Mammary epithelial cell (primary cell): ENCODE measurements at regions not wholly inside any gene's neighbourhood (a gene's known extent, or its start where the extent isn't known, plus 50 kb on each side); places are given as distances from the start of the nearest gene placed in this dataset.

ENCODE experiments used
- CTCF ChIP-seq, 2 donors: IDR thresholded peaks in 1 of 2; conservative IDR thresholded peaks in 1 of 2; 2 replicates each; pipeline ENCODE4 v1.5.1; 2011 to 2012; ENCODE audit warnings: inconsistent platforms in 2 of 2, low read length in 2 of 2, mild to moderate bottlenecking in 2 of 2, control low read depth in 1 of 2, low read depth in 1 of 2; ENCODE audit not compliant: insufficient read depth in 1 of 2; ENCODE audit errors: extremely low read depth in 1 of 2
- EZH2 ChIP-seq: IDR thresholded peaks from 2 replicates; pipeline ENCODE4 v1.6.1; 2012; ENCODE audit warnings: low read length, inconsistent platforms, borderline replicate concordance

GRCh38 chr18:1952486-1952885 is 618.8 kb downstream of the METTL4 start:
- TF ChIP-seq CTCF (conservative IDR thresholded peaks at IDR 0.05 in 1 of 2, IDR thresholded peaks at IDR 0.05 in 1 of 2; ENCODE audit: extremely low read depth in 1 of 2, insufficient read depth in 1 of 2, low read depth in 1 of 2, low read length in 2 of 2) (no peak), EZH2 (no peak)
